DND-41 (cell line): ENCODE measurements at regions not wholly inside any gene's neighbourhood (a gene's known extent, or its start where the extent isn't known, plus 50 kb on each side); places are given as distances from the start of the nearest gene placed in this dataset.

Experiments used
- ATAC-seq: fragments of 200-7000 bp; cut with Tn5 transposase; 3 replicates; pipeline ENCODE4 v1.9.1; 2021; ENCODE audit warnings: low read depth; ENCODE audit not compliant: insufficient read depth
- DNase-seq: peaks from one replicate; pipeline ENCODE4 v3.0.0-alpha.2; 2020
- H2AFZ ChIP-seq: 2 replicates; pipeline ENCODE4 v1.6.0; 2012; ENCODE audit warnings: low read depth, low read length
- H3K27ac ChIP-seq: 2 replicates; pipeline ENCODE4 v1.5.1; 2012; ENCODE audit warnings: low read length, inconsistent platforms
- H3K27me3 ChIP-seq: fragments of 200-600 bp; sonication (generic); 2 replicates; pipeline ENCODE4 v1.6.0; 2012; ENCODE audit warnings: low read length, mild to moderate bottlenecking, inconsistent platforms; ENCODE audit not compliant: insufficient read depth, poor library complexity
- H3K36me3 ChIP-seq: 2 replicates; pipeline ENCODE4 v1.5.1; 2012; ENCODE audit warnings: low read length, inconsistent platforms; ENCODE audit not compliant: insufficient read depth
- H3K4me1 ChIP-seq: 2 replicates; pipeline ENCODE4 v1.5.1; 2012; ENCODE audit warnings: mild to moderate bottlenecking, low read length; ENCODE audit not compliant: insufficient read depth
- H3K4me2 ChIP-seq: 2 replicates; pipeline ENCODE4 v1.6.0; 2012; ENCODE audit warnings: mild to moderate bottlenecking, moderate library complexity, low read length, inconsistent platforms; ENCODE audit not compliant: insufficient read depth
- H3K4me3 ChIP-seq, 2 experiments: fragments of 200-600 bp in 1 of 2; shearing (Covaris generic) in 1 of 2; 2 replicates each; pipeline ENCODE4 v1.5.1; 2012 to 2016; ENCODE audit warnings: inconsistent platforms in 2 of 2, low read length in 2 of 2, mild to moderate bottlenecking in 2 of 2, low read depth in 1 of 2, moderate library complexity in 1 of 2
- H3K79me2 ChIP-seq: 2 replicates; pipeline ENCODE4 v1.6.0; 2012; ENCODE audit warnings: low read length, inconsistent platforms; ENCODE audit not compliant: insufficient read depth
- H3K9ac ChIP-seq: 2 replicates; pipeline ENCODE4 v1.6.0; 2012; ENCODE audit warnings: low read depth, mild to moderate bottlenecking, inconsistent platforms, low read length, moderate library complexity
- H3K9me3 ChIP-seq: 2 replicates; pipeline ENCODE4 v1.5.1; 2012; ENCODE audit warnings: low read length, moderate library complexity, mild to moderate bottlenecking, inconsistent platforms; ENCODE audit not compliant: insufficient read depth, severe bottlenecking
- H4K20me1 ChIP-seq: 2 replicates; pipeline ENCODE4 v1.6.0; 2012; ENCODE audit warnings: low read length; ENCODE audit not compliant: insufficient read depth
- CTCF ChIP-seq: IDR thresholded peaks from 2 replicates; pipeline ENCODE4 v1.5.1; 2012; ENCODE audit warnings: borderline replicate concordance, low read length, moderate library complexity, mild to moderate bottlenecking; ENCODE audit not compliant: poor library complexity, severe bottlenecking; ENCODE audit errors: extremely low read depth
- EZH2 ChIP-seq: IDR thresholded peaks from 3 replicates; pipeline ENCODE4 v1.6.1; 2012; ENCODE audit warnings: borderline replicate concordance, low read depth, mild to moderate bottlenecking, moderate library complexity, low read length, inconsistent platforms; ENCODE audit not compliant: severe bottlenecking

GRCh38 chr18:76258209-76258608 is 236.8 kb downstream of the ZNF516 start:
- Histone ChIP-seq H2AFZ (no peak overlapping the region; the same call in 1 of the 2 replicates), H3K4me2 (no peak overlapping the region), H3K9me3 (no peaks in the 10 kb centered on the region), H3K9ac (no peak overlapping the region), H3K27me3 (no peaks in the 10 kb centered on the region), H3K4me3 (no peak overlapping the region), H3K79me2 (no peaks in the 10 kb centered on the region), H3K27ac (no peak overlapping the region), H3K36me3 (no peaks in the 10 kb centered on the region), H3K4me1 (peaks cover 3% of the 10 kb centered on the region; the same call in 1 of the 2 replicates), H4K20me1 (no peaks in the 10 kb centered on the region)
- TF ChIP-seq CTCF (no peak), EZH2 (no peak)
- ATAC-seq (no peak), DNase-seq (no peak)

- Histone ChIP-seq H3K4me3 (no peak overlapping the region), H3K4me1 (peaks cover 3% of the 10 kb centered on the region; the same call in 1 of the 2 replicates), H3K9me3 (no peaks in the 10 kb centered on the region), H3K79me2 (no peaks in the 10 kb centered on the region), H3K36me3 (no peaks in the 10 kb centered on the region), H2AFZ (no peak overlapping the region), H4K20me1 (no peaks in the 10 kb centered on the region), H3K9ac (no peak overlapping the region), H3K27ac (no peak overlapping the region), H3K27me3 (no peaks in the 10 kb centered on the region), H3K4me2 (no peak overlapping the region)
- no peak for TF ChIP-seq CTCF
- ATAC-seq = no peak
- no peak for DNase-seq
Measured at GRCh38 chr18:76255070-76255683, 239.9 kb downstream of the ZNF516 start.

GRCh38 chr18:76252880-76253279 is 242.2 kb downstream of the ZNF516 start:
- DNase-seq (peak; percentile 30), ATAC-seq (0 out of 3 replicates have a peak, but pooled peaks have one; percentile 37)

More at GRCh38 chr18:76252880-76253279, 242.2 kb downstream of the ZNF516 start:
- Histone ChIP-seq H3K27me3 (no peaks in the 10 kb centered on the region), H2AFZ (no peak overlapping the region), H3K36me3 (no peaks in the 10 kb centered on the region), H4K20me1 (no peaks in the 10 kb centered on the region), H3K9ac (no peak overlapping the region), H3K4me1 (peaks cover 3% of the 10 kb centered on the region; the same call in 1 of the 2 replicates), H3K4me3 (no peak overlapping the region), H3K27ac (no peak overlapping the region), H3K9me3 (no peaks in the 10 kb centered on the region), H3K79me2 (no peaks in the 10 kb centered on the region), H3K4me2 (no peak overlapping the region)
- TF ChIP-seq EZH2 = no peak
- TF ChIP-seq CTCF = peak; percentile 69
